Adrenal gland (tissue), 9 donors: ENCODE measurements at regions not wholly inside any gene's neighbourhood (a gene's known extent, or its start where the extent isn't known, plus 50 kb on each side); places are given as distances from the start of the nearest gene placed in this dataset.

ENCODE experiments used
- DNase-seq, 7 donors: peaks; one replicate each; pipeline ENCODE4 v3.0.0-alpha.2; 2019 to 2020
- H3K27ac ChIP-seq, 5 donors: fragments of 200-600 bp; sonication (generic) in 4 of 5; 1 replicate in 3 of 5; 2 replicates in 2 of 5; pipeline versions ENCODE4 v1.5.1 to v1.8.0; 2016 to 2020; ENCODE audit warnings: mild to moderate bottlenecking in 1 of 5
- H3K27me3 ChIP-seq: fragments of 200-600 bp; 2 replicates; pipeline ENCODE4 v1.8.0; 2021
- H3K36me3 ChIP-seq, 2 donors: fragments of 200-600 bp; replicated peaks in 1 of 2; 1 replicate in 1 of 2; 2 replicates in 1 of 2; pipeline versions ENCODE4 v1.5.1 to v1.8.0; 2018 to 2022
- H3K4me1 ChIP-seq, 2 donors: fragments of 200-600 bp; replicated peaks in 1 of 2; 1 replicate in 1 of 2; 2 replicates in 1 of 2; pipeline versions ENCODE4 v1.5.1 to v1.8.0; 2018 to 2021
- H3K4me3 ChIP-seq, 4 donors: fragments of 200-600 bp; sonication (generic) in 3 of 4; one replicate each; pipeline ENCODE4 v1.5.1; 2016 to 2018
- H3K9me3 ChIP-seq, 3 donors: fragments of 200-600 bp; sonication (generic) in 1 of 3; replicated peaks in 1 of 3; 1 replicate in 2 of 3; 2 replicates in 1 of 3; pipeline versions ENCODE4 v1.5.1 to v1.8.0; 2016 to 2021
- POLR2A ChIP-seq, 2 donors: fragments of 450-650 bp; IDR thresholded peaks; one replicate each; pipeline ENCODE4 v1.6.1; 2017; ENCODE audit warnings: antibody characterized with exemption in 2 of 2, mild to moderate bottlenecking in 2 of 2, moderate library complexity in 1 of 2
- WGBS, 4 donors: extraction: QIAGEN DNeasy Blood & Tissue Kit in 2 of 4; methylation state at CpG; one replicate each; pipeline versions ENCODE4 v1.1.5 to v1.1.7; 2013 to 2017; 5-methylcytosine and 5-hydroxymethylcytosine counted together
- intact Hi-C, 2 donors: fragments of 100-400 bp; cut with DNase I; formaldehyde crosslinking; loops; one replicate each; pipeline versions ENCODE4 v1.14.1 to v1.15.0; 2022 to 2023
- TF ChIP-seq, protein P1 (sequence below), 6 experiments: fragments of 450-650 bp in 4 of 6; fragments of 200-600 bp in 2 of 6; sonication (generic) in 1 of 6; IDR thresholded peaks; 1 replicate in 5 of 6; 2 replicates in 1 of 6; pipeline versions ENCODE4 v1.5.1 to v1.8.0; 2016 to 2021; ENCODE audit warnings: antibody characterized with exemption in 6 of 6, mild to moderate bottlenecking in 2 of 6, moderate library complexity in 1 of 6
- donor health status: healthy with polysubstance abuse.
- donor health status: Bipolar disorder and iron deficiency.
- donor health status: DM: yes; HTN: yes; CAD: no.
- donor health status: DM: no; HTN: no; CAD: no.
- donor health status: DM: no; HTN: no; CAD: no.

DNA sequence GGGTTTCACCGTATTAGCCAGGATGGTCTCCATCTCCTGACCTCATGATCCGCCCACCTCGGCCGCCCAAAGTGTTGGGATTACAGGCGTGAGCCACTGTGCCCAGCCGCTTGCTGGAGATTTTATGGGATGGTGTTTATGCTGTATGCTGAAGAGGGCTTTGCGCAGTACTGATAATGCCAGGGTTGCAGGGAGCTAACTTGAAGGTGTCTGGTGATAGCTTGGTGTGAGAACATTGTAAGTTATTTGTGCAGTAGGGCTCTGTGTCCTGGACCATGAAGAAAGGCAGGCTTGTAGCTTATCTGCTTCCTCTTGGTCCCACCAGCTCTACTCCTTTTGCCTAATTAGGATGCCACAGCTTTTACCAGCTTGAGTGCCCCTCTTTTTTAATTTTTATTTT, 157.0 kb upstream of the DTNBP1 start:
- WGBS, 4 donors, result 92 to 98% (median 97%) methylated on average over 7 of the region's 7 CpGs
- Histone ChIP-seq H3K4me3 (no peak overlapping the region), H3K27ac (no peak overlapping the region), H3K4me1 (no peaks in the 10 kb centered on the region), H3K27me3 (no peaks in the 10 kb centered on the region), H3K9me3 (no peaks in the 10 kb centered on the region), H3K36me3 (no peaks in the 10 kb centered on the region)
- intact Hi-C loops, result no loop called here
- DNase-seq, result no peak
- TF ChIP-seq, protein P1, sequence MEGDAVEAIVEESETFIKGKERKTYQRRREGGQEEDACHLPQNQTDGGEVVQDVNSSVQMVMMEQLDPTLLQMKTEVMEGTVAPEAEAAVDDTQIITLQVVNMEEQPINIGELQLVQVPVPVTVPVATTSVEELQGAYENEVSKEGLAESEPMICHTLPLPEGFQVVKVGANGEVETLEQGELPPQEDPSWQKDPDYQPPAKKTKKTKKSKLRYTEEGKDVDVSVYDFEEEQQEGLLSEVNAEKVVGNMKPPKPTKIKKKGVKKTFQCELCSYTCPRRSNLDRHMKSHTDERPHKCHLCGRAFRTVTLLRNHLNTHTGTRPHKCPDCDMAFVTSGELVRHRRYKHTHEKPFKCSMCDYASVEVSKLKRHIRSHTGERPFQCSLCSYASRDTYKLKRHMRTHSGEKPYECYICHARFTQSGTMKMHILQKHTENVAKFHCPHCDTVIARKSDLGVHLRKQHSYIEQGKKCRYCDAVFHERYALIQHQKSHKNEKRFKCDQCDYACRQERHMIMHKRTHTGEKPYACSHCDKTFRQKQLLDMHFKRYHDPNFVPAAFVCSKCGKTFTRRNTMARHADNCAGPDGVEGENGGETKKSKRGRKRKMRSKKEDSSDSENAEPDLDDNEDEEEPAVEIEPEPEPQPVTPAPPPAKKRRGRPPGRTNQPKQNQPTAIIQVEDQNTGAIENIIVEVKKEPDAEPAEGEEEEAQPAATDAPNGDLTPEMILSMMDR (IDR thresholded peaks at IDR 0.05), result no peak
- TF ChIP-seq POLR2A (IDR thresholded peaks at IDR 0.05), result no peak

DNA sequence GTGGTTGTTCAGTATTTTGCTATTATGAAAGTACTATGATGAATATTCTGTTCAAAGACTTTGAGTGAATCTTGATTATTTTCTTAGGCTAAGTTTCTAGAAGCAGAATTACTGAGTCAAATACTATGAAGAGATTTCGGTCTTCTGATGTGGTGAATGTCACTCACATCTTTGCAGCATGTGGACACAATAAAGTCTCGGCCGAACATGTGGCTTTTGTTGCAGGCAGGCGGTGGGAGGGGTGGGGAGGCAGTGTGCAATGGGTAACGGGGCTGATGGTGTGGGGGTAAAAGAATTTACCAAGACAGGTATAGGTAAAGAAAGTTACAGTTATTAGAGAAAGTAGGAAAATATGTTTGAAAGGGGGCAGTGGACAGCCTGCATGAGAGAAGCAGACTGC, 156.4 kb upstream of the DTNBP1 start:
- no peaks in the 10 kb centered on the region for H3K27me3 ChIP-seq
- 82 to 91% (median 86%) methylated on average over 5 of the region's 5 CpGs for WGBS, 4 donors
- TF ChIP-seq, protein P1 (IDR thresholded peaks at IDR 0.05), result no peak
- TF ChIP-seq POLR2A (IDR thresholded peaks at IDR 0.05), result no peak

DNA sequence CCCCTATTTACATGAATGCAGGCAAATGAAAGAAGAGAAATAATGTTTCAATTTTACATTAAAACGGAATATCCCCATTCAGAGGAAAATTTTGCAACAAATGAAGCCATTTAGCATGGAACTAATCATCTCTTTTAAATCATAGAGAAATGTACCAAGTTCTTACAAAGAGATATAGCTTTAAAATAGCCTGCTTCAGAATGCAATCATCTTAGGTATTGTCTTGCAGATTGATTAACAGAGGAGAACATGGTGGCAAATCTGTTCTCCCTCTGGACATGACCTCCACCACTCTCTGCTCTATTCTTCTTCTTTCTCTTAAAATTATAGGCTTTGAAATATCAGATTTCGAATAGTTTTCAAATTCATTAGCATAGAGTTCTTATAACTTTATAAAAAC, 155.7 kb upstream of the DTNBP1 start:
- Histone ChIP-seq H3K27ac (no peak overlapping the region), H3K4me1 (no peaks in the 10 kb centered on the region), H3K36me3 (no peaks in the 10 kb centered on the region), H3K4me3 (no peak overlapping the region), H3K9me3 (no peaks in the 10 kb centered on the region), H3K27me3 (no peaks in the 10 kb centered on the region)
- 44 to 63% (median 55%) methylated on average over 2 of the region's 2 CpGs for WGBS, 4 donors
- TF ChIP-seq POLR2A (IDR thresholded peaks at IDR 0.05), result no peak
- TF ChIP-seq, protein P1 (IDR thresholded peaks at IDR 0.05), result no peak
- intact Hi-C loops, result no loop called here
- DNase-seq, result no peak

More for the DNA sequence above, 156.4 kb upstream of the DTNBP1 start:
- no peaks in the 10 kb centered on the region for H3K4me1 ChIP-seq
- intact Hi-C loops, result no loop called here
- DNase-seq, result no peak
- H3K4me3 ChIP-seq, result no peak overlapping the region
- no peaks in the 10 kb centered on the region for H3K36me3 ChIP-seq
- no peak overlapping the region for H3K27ac ChIP-seq
- no peaks in the 10 kb centered on the region for H3K9me3 ChIP-seq

DNA sequence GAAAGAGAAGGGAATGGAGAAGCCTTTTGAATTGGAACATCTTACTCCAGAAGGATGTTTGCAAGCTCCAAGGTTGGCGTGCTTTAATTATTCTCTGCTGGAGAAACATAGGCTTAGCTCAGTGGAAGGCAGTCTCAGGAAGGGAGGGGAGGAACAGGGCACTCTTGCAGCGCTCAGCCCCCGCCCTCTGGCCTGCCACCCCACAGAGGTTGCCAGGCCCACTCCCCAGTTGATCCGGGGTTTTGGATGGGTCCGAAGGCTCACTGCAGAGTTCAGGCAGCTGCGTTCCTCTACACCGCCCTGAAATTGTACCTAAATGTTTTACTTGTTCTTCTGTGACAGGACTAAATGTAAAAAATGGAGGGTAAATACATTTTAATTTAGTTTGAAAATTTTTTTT, 155.2 kb upstream of the DTNBP1 start:
- Histone ChIP-seq H3K27ac (no peak overlapping the region), H3K9me3 (no peaks in the 10 kb centered on the region), H3K4me3 (no peak overlapping the region), H3K36me3 (no peaks in the 10 kb centered on the region), H3K27me3 (no peaks in the 10 kb centered on the region), H3K4me1 (no peaks in the 10 kb centered on the region)
- DNase-seq, result no peak
- intact Hi-C loops, result no loop called here
- TF ChIP-seq, protein P1 (IDR thresholded peaks at IDR 0.05), result no peak
- TF ChIP-seq POLR2A (IDR thresholded peaks at IDR 0.05), result no peak
- 92 to 97% (median 94%) methylated on average over 5 to 7 of the region's 7 CpGs for WGBS, 4 donors
